Omental fat pad (tissue), 3 donors: ENCODE measurements at regions not wholly inside any gene's neighbourhood (a gene's known extent, or its start where the extent isn't known, plus 50 kb on each side); places are given as distances from the start of the nearest gene placed in this dataset.
"Not testable (repeated sequence)": the region's sequence is repeated elsewhere in the genome, so short reads cannot be mapped to it uniquely, and the experiment has no call there.

ENCODE experiments used
- ATAC-seq: fragments of 150-250 bp; one replicate; pipeline ENCODE4 v1.9.1; 2016; ENCODE audit warnings: mild to moderate bottlenecking, moderate library complexity; ENCODE audit not compliant: low FRiP score
- DNase-seq: peaks from one replicate; pipeline ENCODE4 v3.0.0-alpha.2; 2019; ENCODE audit warnings: low spot score
- CTCF ChIP-seq, 3 donors: fragments of 450-650 bp; IDR thresholded peaks; one replicate each; pipeline ENCODE4 v1.5.1; 2016 to 2017; ENCODE audit warnings: antibody characterized with exemption in 3 of 3, mild to moderate bottlenecking in 3 of 3, moderate library complexity in 2 of 3

- no peak for TF ChIP-seq CTCF (IDR thresholded peaks at IDR 0.05)
- DNase-seq (no peak), ATAC-seq (no peak)
Observed at GRCh38 chr9:115837618-115838017, 316.0 kb upstream of the PAPPA start.

- DNase-seq = no peak
- ATAC-seq = no peak
- no peak for TF ChIP-seq CTCF (IDR thresholded peaks at IDR 0.05)
Observed at GRCh38 chr9:115838417-115838816, 315.2 kb upstream of the PAPPA start.

- ATAC-seq = not testable (repeated sequence)
Observed at GRCh38 chr9:115844433-115844832, 309.2 kb upstream of the PAPPA start.

GRCh38 chr9:115845648-115846312, 307.8 kb upstream of the PAPPA start:
- no peak for TF ChIP-seq CTCF (IDR thresholded peaks at IDR 0.05)
- ATAC-seq (no peak), DNase-seq (no peak)

More at GRCh38 chr9:115844433-115844832, 309.2 kb upstream of the PAPPA start:
- DNase-seq = not testable (repeated sequence)

GRCh38 chr9:115847216-115847615, 306.4 kb upstream of the PAPPA start:
- TF ChIP-seq CTCF (IDR thresholded peaks at IDR 0.05) = no peak
- DNase-seq (no peak), ATAC-seq (no peak)

GRCh38 chr9:115849679-115850412, 303.7 kb upstream of the PAPPA start:
- DNase-seq = no peak
- TF ChIP-seq CTCF (IDR thresholded peaks at IDR 0.05) = no peak
- ATAC-seq = no peak

GRCh38 chr9:115850548-115851304, 302.9 kb upstream of the PAPPA start:
- DNase-seq (no peak), ATAC-seq (no peak)

More at GRCh38 chr9:115850548-115851304, 302.9 kb upstream of the PAPPA start:
- no peak for TF ChIP-seq CTCF (IDR thresholded peaks at IDR 0.05)
